Stimulated activated naive CD8-positive, alpha-beta T cell treated with anti-CD3 and anti-CD28 coated beads, Interleukin-15, Interleukin-2, amounts not matched to agents 100 ng/mL and 50 ng/mL, for 24 hours (primary cell): ENCODE measurements at regions not wholly inside any gene's neighbourhood (a gene's known extent, or its start where the extent isn't known, plus 50 kb on each side); places are given as distances from the start of the nearest gene placed in this dataset.
"Not testable (repeated sequence)": the region's sequence is repeated elsewhere in the genome, so short reads cannot be mapped to it uniquely, and the experiment has no call there.

Source experiments
- H3K27ac Mint-ChIP-seq: one replicate; pipeline ENCODE4 v1.8.0; 2021; ENCODE audit warnings: mild to moderate bottlenecking, mixed read lengths
- H3K27me3 Mint-ChIP-seq: one replicate; pipeline ENCODE4 v1.8.0; 2021; ENCODE audit warnings: mixed read lengths
- H3K36me3 Mint-ChIP-seq: one replicate; pipeline ENCODE4 v1.8.0; 2021; ENCODE audit warnings: low read depth, mixed read lengths
- H3K4me1 Mint-ChIP-seq: one replicate; pipeline ENCODE4 v1.8.0; 2021; ENCODE audit warnings: low read depth, mixed read lengths
- H3K4me3 Mint-ChIP-seq: one replicate; pipeline ENCODE4 v1.8.0; 2021; ENCODE audit warnings: mild to moderate bottlenecking, mixed read lengths
- H3K9me3 Mint-ChIP-seq: one replicate; pipeline ENCODE4 v1.8.0; 2021; ENCODE audit warnings: mixed read lengths

GRCh38 chr5:118397236-118397635 lies 591.1 kb downstream of the DTWD2 start:
- Mint-ChIP-seq H3K27ac (no peak overlapping the region), H3K4me3 (no peak overlapping the region), H3K27me3 (no peaks in the 10 kb centered on the region), H3K9me3 (no peaks in the 10 kb centered on the region), H3K36me3 (no peaks in the 10 kb centered on the region), H3K4me1 (no peaks in the 10 kb centered on the region)

- Mint-ChIP-seq H3K27me3 (no peaks in the 10 kb centered on the region), H3K4me3 (no peak overlapping the region), H3K9me3 (no peaks in the 10 kb centered on the region), H3K27ac (no peak overlapping the region), H3K4me1 (no peaks in the 10 kb centered on the region), H3K36me3 (no peaks in the 10 kb centered on the region)
These were observed 595.9 kb downstream of the DTWD2 start for GRCh38 chr5:118392491-118392890.

- H3K36me3 Mint-ChIP-seq, H3K4me3 Mint-ChIP-seq, H3K4me1 Mint-ChIP-seq, H3K27ac Mint-ChIP-seq, H3K27me3 Mint-ChIP-seq: not testable (repeated sequence)
- H3K9me3 Mint-ChIP-seq, result peaks cover 11% of the 10 kb centered on the region
These were observed 605.4 kb downstream of the DTWD2 start for GRCh38 chr5:118382931-118383330.

GRCh38 chr5:118379470-118379869 lies 608.9 kb downstream of the DTWD2 start:
- Mint-ChIP-seq H3K4me3 (no peak overlapping the region), H3K9me3 (peaks cover 7% of the 10 kb centered on the region), H3K27ac (no peak overlapping the region), H3K36me3 (no peaks in the 10 kb centered on the region), H3K27me3 (no peaks in the 10 kb centered on the region), H3K4me1 (no peaks in the 10 kb centered on the region)

- Mint-ChIP-seq H3K27me3 (no peaks in the 10 kb centered on the region), H3K4me1 (no peaks in the 10 kb centered on the region), H3K9me3 (peaks cover 7% of the 10 kb centered on the region), H3K36me3 (no peaks in the 10 kb centered on the region), H3K27ac (no peak overlapping the region), H3K4me3 (no peak overlapping the region)
These were observed 609.4 kb downstream of the DTWD2 start for GRCh38 chr5:118378959-118379358.

GRCh38 chr5:118377420-118377819 lies 610.9 kb downstream of the DTWD2 start:
- H3K27ac Mint-ChIP-seq, result no peak overlapping the region
- H3K27me3 Mint-ChIP-seq, result no peaks in the 10 kb centered on the region
- peaks cover 7% of the 10 kb centered on the region for H3K9me3 Mint-ChIP-seq
- H3K4me1 Mint-ChIP-seq, result no peaks in the 10 kb centered on the region
- no peaks in the 10 kb centered on the region for H3K36me3 Mint-ChIP-seq
- H3K4me3 Mint-ChIP-seq, result no peak overlapping the region

- Mint-ChIP-seq H3K4me1 (no peaks in the 10 kb centered on the region), H3K4me3 (no peak overlapping the region), H3K27ac (no peak overlapping the region), H3K27me3 (no peaks in the 10 kb centered on the region), H3K9me3 (no peaks in the 10 kb centered on the region), H3K36me3 (no peaks in the 10 kb centered on the region)
These were observed 616.1 kb downstream of the DTWD2 start for GRCh38 chr5:118371973-118372831.

- Mint-ChIP-seq H3K27ac (no peak overlapping the region), H3K4me1 (no peaks in the 10 kb centered on the region), H3K9me3 (no peaks in the 10 kb centered on the region)
These were observed 621.9 kb downstream of the DTWD2 start for GRCh38 chr5:118366429-118366828.

GRCh38 chr5:118365718-118366117 lies 622.6 kb downstream of the DTWD2 start:
- Mint-ChIP-seq H3K27ac (no peak overlapping the region), H3K9me3 (no peaks in the 10 kb centered on the region), H3K36me3 (no peaks in the 10 kb centered on the region), H3K4me3 (no peak overlapping the region), H3K27me3 (no peaks in the 10 kb centered on the region), H3K4me1 (no peaks in the 10 kb centered on the region)

More at GRCh38 chr5:118366429-118366828, 621.9 kb downstream of the DTWD2 start:
- Mint-ChIP-seq H3K36me3 (no peaks in the 10 kb centered on the region), H3K4me3 (no peak overlapping the region), H3K27me3 (no peaks in the 10 kb centered on the region)

- H3K4me1 Mint-ChIP-seq, result no peaks in the 10 kb centered on the region
- H3K36me3 Mint-ChIP-seq, result no peaks in the 10 kb centered on the region
- H3K9me3 Mint-ChIP-seq, result peaks cover 3% of the 10 kb centered on the region
- no peak overlapping the region for H3K27ac Mint-ChIP-seq
- H3K27me3 Mint-ChIP-seq, result no peaks in the 10 kb centered on the region
- no peak overlapping the region for H3K4me3 Mint-ChIP-seq
These were observed 633.5 kb downstream of the DTWD2 start for GRCh38 chr5:118354797-118355196.

- no peak overlapping the region for H3K27ac Mint-ChIP-seq
- no peaks in the 10 kb centered on the region for H3K4me1 Mint-ChIP-seq
- no peak overlapping the region for H3K4me3 Mint-ChIP-seq
- peaks cover 3% of the 10 kb centered on the region for H3K9me3 Mint-ChIP-seq
- no peaks in the 10 kb centered on the region for H3K36me3 Mint-ChIP-seq
- H3K27me3 Mint-ChIP-seq, result no peaks in the 10 kb centered on the region
These were observed 634.4 kb downstream of the DTWD2 start for GRCh38 chr5:118353970-118354369.

GRCh38 chr5:118336468-118336867 lies 651.9 kb downstream of the DTWD2 start:
- Mint-ChIP-seq H3K36me3 (no peaks in the 10 kb centered on the region), H3K9me3 (peaks cover 14% of the 10 kb centered on the region), H3K27me3 (no peaks in the 10 kb centered on the region), H3K4me3 (no peak overlapping the region), H3K4me1 (no peaks in the 10 kb centered on the region), H3K27ac (no peak overlapping the region)

- no peak overlapping the region for H3K4me3 Mint-ChIP-seq
- H3K36me3 Mint-ChIP-seq, result no peaks in the 10 kb centered on the region
- peaks cover 14% of the 10 kb centered on the region for H3K9me3 Mint-ChIP-seq
- H3K4me1 Mint-ChIP-seq, result no peaks in the 10 kb centered on the region
- H3K27ac Mint-ChIP-seq, result no peak overlapping the region
- no peaks in the 10 kb centered on the region for H3K27me3 Mint-ChIP-seq
These were observed 661.0 kb downstream of the DTWD2 start for GRCh38 chr5:118327389-118327788.

- peaks cover 14% of the 10 kb centered on the region for H3K9me3 Mint-ChIP-seq
- no peaks in the 10 kb centered on the region for H3K4me1 Mint-ChIP-seq
- H3K4me3 Mint-ChIP-seq, result no peak overlapping the region
- H3K27me3 Mint-ChIP-seq, result no peaks in the 10 kb centered on the region
- no peaks in the 10 kb centered on the region for H3K36me3 Mint-ChIP-seq
- H3K27ac Mint-ChIP-seq, result no peak overlapping the region
These were observed 661.8 kb downstream of the DTWD2 start for GRCh38 chr5:118326481-118327045.

- Mint-ChIP-seq H3K36me3 (no peaks in the 10 kb centered on the region), H3K27me3 (no peaks in the 10 kb centered on the region), H3K9me3 (peaks cover 14% of the 10 kb centered on the region), H3K27ac (no peak overlapping the region), H3K4me3 (no peak overlapping the region), H3K4me1 (no peaks in the 10 kb centered on the region)
These were observed 662.4 kb downstream of the DTWD2 start for GRCh38 chr5:118325931-118326330.

- H3K27ac Mint-ChIP-seq, H3K4me1 Mint-ChIP-seq, H3K36me3 Mint-ChIP-seq, H3K27me3 Mint-ChIP-seq, H3K4me3 Mint-ChIP-seq: not testable (repeated sequence)
- peaks cover 14% of the 10 kb centered on the region for H3K9me3 Mint-ChIP-seq
These were observed 664.6 kb downstream of the DTWD2 start for GRCh38 chr5:118323723-118324122.
